ENCODE measurements at regions not wholly inside any gene's neighbourhood (a gene's known extent, or its start where the extent isn't known, plus 50 kb on each side); places are given as distances from the start of the nearest gene placed in this dataset.
A peak's percentile ranks its signal among the peaks of the same experiment; 100 is the strongest.

DNA sequence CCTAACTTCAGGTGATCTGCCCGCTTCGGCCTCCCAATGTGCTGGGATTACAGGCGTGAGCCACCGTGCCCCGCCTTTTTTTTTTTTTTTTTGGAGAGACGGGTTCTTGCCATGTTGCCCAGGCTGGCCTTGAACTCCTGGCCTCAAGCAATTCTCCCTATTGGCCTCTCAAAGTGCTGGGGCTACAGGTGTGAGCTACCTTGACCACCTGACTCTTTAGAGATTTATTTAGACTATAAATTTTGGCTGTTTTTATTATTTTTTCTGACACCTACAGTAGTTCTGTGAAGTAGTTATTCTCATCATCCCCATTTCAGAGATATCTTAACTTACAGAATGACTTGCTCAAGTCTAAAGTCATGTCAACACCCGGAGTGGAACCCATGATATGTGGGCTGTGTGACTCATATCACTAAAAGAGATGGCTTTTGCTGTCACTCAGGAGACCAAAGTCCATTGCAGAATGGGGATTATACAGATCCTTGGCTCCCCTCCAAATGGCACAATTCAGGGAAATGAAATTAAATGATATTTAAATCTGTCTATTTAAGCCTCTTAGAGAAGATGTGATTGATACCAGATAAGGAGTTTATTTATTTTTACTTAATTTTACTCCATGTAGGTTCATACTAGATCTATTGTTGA lies 93.2 kb downstream of the CTH start (continued):
- TF ChIP-seq ZC3H8 (IDR thresholded peaks at IDR 0.05) (no peak), ZNF57 (CRISPR knock-in tag; IDR thresholded peaks at IDR 0.05) (no peak), HSF4 (CRISPR knock-in tag; IDR thresholded peaks at IDR 0.05; ENCODE audit: borderline replicate concordance) (no peak), ELF2 (CRISPR knock-in tag; IDR thresholded peaks at IDR 0.05) (no peak), ZC3H4 (CRISPR knock-in tag; IDR thresholded peaks at IDR 0.05; ENCODE audit: borderline replicate concordance) (no peak), MAZ (CRISPR knock-in tag; conservative IDR thresholded peaks at IDR 0.05 in 1 of 2, IDR thresholded peaks at IDR 0.05 in 1 of 2) (0 out of 4 replicates have a peak, but pooled peaks of 1 of the 2 experiments have one; percentile 24), EP300 (IDR thresholded peaks at IDR 0.05; ENCODE audit: low read length) (peak; percentile 57; the same call in 1 of the 2 replicates), JUNB (CRISPR knock-in tag; conservative IDR thresholded peaks at IDR 0.05) (0 out of 2 replicates have a peak, but pooled peaks have one; percentile 29), ARID1B (IDR thresholded peaks at IDR 0.05) (peak; percentile 71), FOSL1 (tag; conservative IDR thresholded peaks at IDR 0.05) (peak; percentile 91), NFE2 (IDR thresholded peaks at IDR 0.05; ENCODE audit: low read depth) (peak; percentile 69), COPS2 (conservative IDR thresholded peaks at IDR 0.05) (no peak), SIN3B (IDR thresholded peaks at IDR 0.05; ENCODE audit: low read depth) (no peak), TCF3 (CRISPR knock-in tag; IDR thresholded peaks at IDR 0.05) (0 out of 2 replicates have a peak, but pooled peaks have one; percentile 25), POLR2A (conservative IDR thresholded peaks at IDR 0.05) (no peak), ZNF764 (CRISPR knock-in tag; IDR thresholded peaks at IDR 0.05; ENCODE audit: low read depth) (no peak), FOXK2 (conservative IDR thresholded peaks at IDR 0.05 in 1 of 2, IDR thresholded peaks at IDR 0.05 in 1 of 2; ENCODE audit: low read depth in 2 of 2) (peak; percentile 45 to 62; a peak in 2 of 4 replicates), STAT5A (IDR thresholded peaks at IDR 0.05; ENCODE audit: borderline replicate concordance, low read length) (no peak), ZBTB7A (IDR thresholded peaks at IDR 0.05; ENCODE audit: borderline replicate concordance, control insufficient read depth, low read depth, low read length) (no peak), RCOR1 (IDR thresholded peaks at IDR 0.05; ENCODE audit: borderline replicate concordance in 1 of 2, low read depth in 2 of 2, low read length in 2 of 2) (peak in 1 of 2 experiments; percentile 41; a peak in 1 of 4 replicates), DMBX1 (CRISPR knock-in tag; IDR thresholded peaks at IDR 0.05; ENCODE audit: borderline replicate concordance) (no peak), CBX3 (IDR thresholded peaks at IDR 0.05; ENCODE audit: borderline replicate concordance in 1 of 2, low read length in 2 of 2) (no peak), PTBP1 (IDR thresholded peaks at IDR 0.05; ENCODE audit: low read depth, low read length) (no peak), STAG1 (CRISPR knock-in tag; IDR thresholded peaks at IDR 0.05; ENCODE audit: borderline replicate concordance) (no peak), ZNF133 (CRISPR knock-in tag; IDR thresholded peaks at IDR 0.05) (no peak), WHSC1 (IDR thresholded peaks at IDR 0.05; ENCODE audit: low read length) (no peak), JUN (IDR thresholded peaks at IDR 0.05; ENCODE audit: borderline replicate concordance, low read depth, low read length) (peak; percentile 78; the same call in 1 of the 2 replicates), JUN (CRISPR knock-in tag; IDR thresholded peaks at IDR 0.05; ENCODE audit: borderline replicate concordance) (no peak)
- TF ChIP-seq, protein P1, sequence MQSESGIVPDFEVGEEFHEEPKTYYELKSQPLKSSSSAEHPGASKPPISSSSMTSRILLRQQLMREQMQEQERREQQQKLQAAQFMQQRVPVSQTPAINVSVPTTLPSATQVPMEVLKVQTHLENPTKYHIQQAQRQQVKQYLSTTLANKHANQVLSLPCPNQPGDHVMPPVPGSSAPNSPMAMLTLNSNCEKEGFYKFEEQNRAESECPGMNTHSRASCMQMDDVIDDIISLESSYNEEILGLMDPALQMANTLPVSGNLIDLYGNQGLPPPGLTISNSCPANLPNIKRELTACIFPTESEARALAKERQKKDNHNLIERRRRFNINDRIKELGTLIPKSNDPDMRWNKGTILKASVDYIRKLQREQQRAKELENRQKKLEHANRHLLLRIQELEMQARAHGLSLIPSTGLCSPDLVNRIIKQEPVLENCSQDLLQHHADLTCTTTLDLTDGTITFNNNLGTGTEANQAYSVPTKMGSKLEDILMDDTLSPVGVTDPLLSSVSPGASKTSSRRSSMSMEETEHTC (IDR thresholded peaks at IDR 0.05) = no peak
- TF ChIP-seq, protein P2, sequence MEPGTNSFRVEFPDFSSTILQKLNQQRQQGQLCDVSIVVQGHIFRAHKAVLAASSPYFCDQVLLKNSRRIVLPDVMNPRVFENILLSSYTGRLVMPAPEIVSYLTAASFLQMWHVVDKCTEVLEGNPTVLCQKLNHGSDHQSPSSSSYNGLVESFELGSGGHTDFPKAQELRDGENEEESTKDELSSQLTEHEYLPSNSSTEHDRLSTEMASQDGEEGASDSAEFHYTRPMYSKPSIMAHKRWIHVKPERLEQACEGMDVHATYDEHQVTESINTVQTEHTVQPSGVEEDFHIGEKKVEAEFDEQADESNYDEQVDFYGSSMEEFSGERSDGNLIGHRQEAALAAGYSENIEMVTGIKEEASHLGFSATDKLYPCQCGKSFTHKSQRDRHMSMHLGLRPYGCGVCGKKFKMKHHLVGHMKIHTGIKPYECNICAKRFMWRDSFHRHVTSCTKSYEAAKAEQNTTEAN (CRISPR knock-in tag; IDR thresholded peaks at IDR 0.05) = no peak

Measured in K562 (cell line).